HuH-7.5 (cell line): ENCODE measurements at regions not wholly inside any gene's neighbourhood (a gene's known extent, or its start where the extent isn't known, plus 50 kb on each side); places are given as distances from the start of the nearest gene placed in this dataset.
"Not testable (repeated sequence)": the region's sequence is repeated elsewhere in the genome, so short reads cannot be mapped to it uniquely, and the experiment has no call there.

ENCODE experiments used
- DNase-seq: peaks from one replicate; pipeline ENCODE4 v3.0.0; 2011; ENCODE audit warnings: low spot score

DNA sequence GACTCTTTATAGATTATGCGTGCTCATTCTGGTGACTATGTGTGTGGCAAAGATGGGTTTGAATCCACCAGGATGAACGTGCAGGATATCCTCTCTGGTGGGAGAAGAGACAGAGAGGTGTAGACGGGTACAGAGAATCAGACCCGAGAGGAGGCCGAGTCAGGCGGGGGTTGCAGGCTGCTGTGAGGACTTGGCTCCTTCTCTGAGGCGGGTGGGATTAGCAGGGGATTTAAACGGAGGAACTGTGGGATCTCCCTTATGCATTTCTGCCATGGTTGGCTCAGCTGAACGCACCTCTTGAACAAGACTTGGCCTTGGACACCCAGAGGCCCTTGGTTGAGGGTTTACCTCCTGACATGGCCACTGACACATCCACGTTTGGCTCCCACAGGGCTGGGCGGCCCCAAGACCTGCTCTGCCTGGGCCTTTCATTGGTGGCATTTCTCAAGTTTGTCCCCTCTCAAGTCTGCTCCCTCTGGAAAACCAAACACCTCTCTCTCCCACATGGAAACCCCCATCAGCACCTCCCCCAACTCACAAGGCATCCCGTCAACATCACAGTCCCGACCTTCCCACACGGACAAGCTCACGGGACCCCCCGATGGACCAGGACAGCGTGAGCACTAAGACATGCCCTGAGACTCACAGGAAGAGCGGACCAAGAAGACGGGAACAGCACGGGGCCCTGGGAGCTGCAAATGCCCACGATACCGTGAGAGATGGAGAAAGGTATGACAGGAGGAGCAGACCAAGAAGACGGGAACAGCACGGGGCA lies 158.3 kb downstream of the RTP5 start:
- no peak for DNase-seq

DNA sequence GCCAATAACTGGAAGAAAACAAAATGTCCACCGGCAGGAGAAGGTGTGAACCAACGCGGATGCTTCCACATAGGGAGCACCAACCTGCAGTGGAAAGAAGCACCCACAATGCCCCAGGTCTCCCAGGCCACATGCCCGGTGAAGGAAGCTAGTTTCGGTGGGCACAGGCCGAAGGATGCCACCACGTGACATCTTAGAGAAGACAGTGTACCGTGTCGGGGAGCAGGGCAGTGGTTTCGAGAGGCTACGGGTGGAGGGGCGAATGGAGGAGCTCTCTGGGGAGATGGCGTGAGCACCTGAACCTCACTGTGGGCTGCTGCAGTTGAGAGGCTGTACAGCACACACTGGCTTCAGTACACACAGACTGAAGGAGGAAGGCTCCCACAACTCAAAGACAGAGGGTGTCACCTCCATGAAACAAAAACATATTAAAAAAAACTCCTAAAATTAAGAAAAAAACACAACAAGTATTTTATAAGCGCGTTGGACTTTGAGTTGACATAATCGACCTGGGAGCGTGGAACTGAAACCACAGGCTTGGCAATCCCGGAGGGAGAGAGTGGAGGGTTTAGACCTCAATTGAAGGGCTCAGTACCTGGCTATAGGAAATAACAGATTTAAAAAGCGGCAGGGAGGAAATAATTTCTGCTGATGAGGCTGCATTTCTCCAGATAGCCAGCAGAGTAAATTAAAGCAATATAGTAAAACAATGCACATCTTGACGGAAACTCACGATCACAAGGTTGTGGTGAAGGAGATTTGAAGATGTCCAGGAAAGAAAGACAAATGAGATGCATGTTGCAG lies 160.1 kb downstream of the RTP5 start:
- DNase-seq, result no peak

DNA sequence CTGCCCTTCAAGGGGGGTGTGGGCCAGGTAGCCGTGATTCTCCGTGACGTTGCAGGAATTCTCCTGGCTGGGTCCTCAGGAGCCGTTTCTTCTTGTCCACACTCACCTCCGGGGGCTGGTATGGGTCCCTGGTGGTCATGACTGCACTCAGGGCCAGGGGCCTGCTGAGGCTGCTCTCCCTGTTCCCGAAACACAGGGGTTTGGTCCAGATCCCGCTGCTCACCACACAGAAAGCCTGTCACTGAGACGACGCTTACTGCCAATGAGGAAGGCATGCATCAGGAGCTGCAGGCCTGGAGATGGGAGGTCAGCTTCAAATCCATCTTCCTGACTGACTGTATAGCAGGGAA lies 160.7 kb downstream of the RTP5 start:
- DNase-seq, result no peak

DNA sequence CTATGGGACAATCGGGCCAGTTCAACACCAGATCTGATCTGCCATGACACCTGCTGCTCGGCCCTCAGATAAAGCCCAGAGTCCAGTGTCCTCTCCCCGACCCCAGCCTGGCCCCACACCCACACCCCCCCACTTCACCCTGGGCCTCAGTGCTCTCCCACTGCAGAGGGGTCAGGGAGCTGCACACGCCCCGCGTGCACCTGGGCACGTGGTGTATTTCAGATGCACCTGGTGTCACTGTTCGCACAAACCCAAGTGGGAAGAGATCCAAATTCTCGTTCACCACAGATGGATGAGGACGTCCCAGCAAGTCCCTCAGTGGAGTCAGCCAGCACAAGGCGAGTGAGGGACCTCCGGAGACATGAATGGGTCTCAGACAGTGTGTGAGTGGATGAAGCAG lies 161.3 kb downstream of the RTP5 start:
- no peak for DNase-seq

DNA sequence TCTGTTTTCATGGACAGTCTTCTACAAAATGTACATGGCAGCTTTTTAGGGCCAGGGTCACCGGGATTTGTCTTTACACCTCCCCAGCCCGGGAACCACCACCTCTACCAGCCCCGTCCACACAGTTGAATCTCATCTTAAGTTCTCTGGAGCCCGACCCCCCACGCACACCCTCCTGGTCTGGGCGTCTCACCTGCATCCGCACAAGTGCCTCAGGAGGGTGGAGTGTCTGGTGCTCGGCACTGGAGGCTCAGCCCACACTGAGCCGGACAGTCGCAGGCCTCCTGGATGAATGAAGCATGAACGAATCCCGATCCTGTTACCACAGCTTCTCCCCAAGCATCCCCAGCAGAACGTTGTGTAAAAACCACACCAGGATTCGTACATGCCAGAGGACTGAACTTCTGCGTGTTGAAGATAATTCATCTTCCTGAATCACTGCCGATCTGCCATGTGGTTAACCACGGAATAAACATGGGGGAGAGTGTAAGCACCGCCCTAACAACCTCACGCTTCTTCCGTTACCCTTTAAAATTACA lies 162.0 kb downstream of the RTP5 start:
- no peak for DNase-seq

DNA sequence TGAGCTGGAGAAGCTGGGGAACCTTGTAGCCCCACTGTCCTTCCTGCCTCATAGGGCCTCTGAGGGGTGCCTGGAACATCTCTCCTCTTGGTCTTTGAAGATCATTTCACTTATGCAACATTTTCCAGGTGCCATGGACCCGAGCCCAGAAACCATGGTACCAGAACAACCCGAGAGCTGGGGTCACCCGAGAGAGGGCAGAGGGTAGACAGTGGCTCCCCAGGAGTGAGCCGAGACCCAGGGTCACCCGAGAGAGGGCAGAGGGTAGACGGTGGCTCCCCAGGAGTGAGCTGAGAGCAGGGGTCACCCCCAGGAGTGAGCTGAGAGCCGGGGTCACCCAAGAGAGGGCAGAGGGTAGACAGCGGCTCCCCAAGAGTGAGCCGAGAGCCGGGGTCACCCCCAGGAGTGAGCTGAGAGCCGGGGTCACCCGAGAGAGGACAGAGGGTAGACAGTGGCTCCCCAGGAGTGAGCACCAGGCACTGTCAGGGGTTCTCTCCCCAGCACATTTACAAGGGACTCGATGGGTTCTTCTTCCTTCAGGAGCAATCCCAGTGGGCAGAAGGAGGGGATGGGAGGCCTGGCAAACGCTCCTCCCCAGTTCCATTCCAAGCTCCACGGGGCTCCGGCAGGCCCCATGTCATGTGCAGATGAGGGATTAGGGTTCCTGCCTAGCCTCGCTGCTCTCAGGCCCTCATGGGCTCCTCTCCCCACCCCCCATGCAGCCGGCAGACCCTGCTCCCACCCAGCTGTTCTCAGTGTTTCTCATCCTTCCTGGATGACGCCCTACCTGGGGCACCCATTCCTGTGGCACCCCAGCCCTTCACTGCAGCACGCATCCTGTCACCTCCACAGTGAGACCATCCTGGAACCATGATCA lies 163.5 kb downstream of the RTP5 start:
- no peak for DNase-seq

DNA sequence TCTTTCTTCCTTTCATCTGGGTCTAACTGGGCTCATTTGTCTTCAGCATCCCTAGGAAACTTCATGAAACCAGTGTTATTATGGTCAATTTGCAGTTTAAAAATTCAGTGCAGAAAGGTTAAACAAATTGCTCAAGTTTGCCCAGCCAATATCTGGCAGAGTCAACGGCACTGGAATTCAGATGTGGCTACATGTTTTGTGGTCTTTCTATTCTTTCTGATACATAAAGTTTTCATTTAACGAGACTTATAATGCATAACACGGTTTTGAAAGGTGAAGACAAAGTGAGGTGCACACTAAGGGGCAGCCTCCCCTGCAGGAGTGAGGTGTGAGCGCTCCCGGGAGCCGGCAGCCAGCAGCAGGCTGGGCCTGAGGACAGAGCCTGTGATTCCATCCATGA lies 164.6 kb downstream of the RTP5 start:
- no peak for DNase-seq

DNA sequence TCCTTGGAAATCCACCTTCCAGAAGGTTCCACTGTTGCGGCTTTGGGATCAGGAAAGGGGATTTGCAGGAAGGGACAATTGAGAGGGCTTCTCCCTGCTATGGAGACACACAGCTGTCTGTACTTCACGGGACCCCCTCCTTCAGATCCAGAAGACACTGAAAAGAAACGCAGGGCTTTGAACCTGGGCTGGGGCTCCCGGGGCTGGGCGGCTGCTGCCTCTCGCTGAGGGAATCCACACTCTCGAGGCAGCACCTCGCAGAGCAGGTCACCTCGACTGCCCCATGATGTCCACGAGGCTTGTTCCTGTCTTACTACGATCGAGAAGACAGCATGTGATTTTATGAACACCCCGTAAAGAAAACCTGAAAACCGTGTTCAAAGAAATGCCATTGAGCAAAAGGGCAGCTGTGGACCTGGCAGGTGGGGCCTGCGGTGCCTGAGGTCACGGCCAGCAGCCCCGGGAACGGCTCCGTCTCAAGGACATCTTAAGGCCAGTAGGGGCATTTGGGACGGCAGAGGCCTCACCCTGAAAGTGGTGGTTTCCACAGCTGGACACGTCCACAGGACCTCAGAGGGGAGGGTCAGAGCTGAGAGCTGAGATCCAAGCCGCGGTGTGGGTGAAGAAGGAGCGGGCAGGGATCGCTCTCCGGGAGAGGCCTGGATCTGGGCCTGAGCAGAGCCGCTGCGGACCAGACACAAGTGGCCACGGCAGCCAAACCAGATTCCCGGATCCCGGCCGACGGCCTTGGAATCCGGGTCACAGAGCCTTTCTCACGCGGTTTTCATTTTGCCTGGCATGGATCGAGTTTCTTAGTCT lies 165.7 kb downstream of the RTP5 start:
- DNase-seq, result no peak

DNA sequence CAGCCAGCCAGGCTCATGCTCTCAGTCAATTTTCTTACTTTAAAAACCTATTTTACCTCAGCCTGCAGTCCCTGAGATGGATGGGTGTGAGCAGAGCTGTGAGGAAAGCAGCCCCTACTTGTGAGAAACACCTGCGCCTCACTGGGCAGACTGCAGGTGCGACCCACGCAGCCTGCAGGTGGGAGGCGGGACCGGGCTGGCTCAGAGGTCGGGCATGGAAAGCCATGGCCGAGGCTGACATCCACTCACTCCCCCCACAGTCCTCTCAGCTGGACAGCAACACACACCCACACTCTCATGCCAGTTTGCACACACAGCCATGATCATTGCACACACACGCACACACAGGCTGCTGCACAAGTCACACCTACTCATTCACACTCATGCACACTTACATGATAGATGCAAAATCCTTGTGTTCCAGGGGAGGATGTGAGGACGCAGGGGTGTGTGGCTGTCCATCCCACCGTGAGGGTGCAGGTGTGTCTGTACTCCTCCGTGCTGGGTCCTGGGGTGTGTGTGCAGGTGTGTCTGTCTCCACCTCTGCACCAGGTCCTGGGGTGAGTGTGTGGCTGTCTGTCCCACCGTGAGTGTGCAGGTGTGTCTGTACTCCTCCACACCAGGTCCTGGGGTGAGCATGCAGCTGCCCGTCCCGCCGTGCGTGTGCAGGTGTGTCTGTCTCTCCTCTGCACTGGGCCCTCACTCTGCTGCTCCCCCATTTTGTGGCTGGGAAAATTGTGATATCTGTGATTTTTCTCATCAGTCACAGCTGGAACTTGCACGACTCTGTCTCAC lies 166.5 kb downstream of the RTP5 start:
- DNase-seq, result no peak

DNA sequence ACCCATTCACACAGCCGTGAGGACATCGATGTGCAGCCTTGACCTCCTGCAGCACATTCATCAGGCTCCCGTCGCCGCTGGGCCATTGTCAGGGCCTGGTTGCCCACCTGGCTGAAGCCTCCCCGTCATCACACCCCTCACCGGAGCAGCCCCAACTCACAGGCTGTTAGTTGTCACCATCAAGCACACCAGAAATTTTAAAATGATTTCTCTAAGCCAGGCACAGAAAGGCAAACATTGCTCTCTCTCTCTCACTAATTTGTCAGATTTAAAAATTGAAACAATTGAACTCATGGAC lies 167.1 kb downstream of the RTP5 start:
- DNase-seq, result no peak

DNA sequence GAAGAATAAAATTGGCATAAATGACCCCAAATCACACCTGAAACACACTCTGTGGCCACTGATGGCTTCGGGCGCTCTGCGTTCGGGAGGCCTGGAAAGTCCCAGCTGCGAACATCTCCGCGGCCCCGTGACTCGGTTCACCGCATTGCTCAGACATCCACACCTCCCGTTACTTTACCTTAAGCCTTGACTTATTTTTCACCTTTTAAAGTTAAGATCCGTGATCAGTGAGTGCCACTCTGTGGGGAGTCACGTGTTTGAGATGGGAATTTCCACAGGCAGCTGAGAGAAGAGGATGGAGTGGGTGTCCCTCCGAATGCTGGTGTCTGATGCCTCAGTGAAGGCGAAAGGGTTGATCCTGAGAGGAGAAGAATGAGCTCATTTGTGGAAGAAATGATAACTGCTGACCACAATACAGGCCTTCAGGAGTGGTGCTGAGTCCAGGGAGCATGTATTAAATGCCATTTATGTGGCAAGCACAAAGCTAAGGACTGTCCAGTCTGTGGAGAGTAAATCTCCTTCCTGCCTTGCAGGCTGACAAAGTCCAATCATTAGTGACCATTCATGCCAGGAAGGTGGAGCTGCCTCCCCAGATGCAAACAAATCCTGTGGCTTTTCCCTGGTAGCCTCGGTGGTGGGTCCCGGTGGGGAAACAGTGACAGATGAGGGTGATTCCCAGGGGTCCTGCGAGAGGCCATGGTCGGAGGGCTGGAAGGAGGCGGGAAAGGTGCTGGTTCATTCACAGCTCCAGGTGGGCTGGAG lies 168.8 kb downstream of the RTP5 start:
- no peak for DNase-seq

DNA sequence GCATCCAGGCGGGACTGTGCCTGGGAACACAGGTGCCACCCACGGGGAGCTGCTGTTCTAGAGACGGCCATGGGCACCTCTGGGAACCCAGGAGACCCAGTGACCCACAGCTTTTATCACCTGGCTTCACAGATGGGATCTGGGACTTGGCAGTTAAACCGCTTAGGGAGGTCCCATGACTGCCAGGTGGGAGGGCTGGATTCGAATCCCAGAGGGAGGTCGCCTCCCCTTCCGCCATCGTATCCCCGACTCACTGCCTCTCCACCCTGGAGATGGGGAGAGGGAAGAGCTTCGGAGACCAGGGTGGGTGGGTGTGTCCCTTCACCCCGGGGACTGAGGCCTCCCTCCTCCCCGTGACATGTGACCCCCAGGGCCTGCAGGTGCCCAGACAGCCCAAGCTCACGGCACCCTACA lies 169.4 kb downstream of the RTP5 start:
- no peak for DNase-seq

DNA sequence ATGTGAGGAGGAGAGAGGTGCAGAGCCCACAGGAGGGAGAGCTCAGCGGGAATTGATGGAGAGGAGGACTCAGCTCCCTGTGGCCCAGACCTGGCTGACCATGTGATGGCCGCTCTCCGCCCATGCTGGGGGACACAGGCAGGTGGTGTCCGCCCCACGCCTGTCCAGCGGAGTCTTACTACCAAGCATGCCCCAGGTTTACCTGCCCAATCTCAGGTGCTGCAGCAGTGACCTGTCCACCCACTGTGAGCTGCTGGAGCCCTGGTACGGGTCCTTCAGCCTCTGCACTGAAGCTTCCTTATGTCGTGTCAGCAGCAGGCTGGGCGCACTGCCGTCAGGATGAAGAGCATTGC lies 170.8 kb downstream of the RTP5 start:
- no peak for DNase-seq

DNA sequence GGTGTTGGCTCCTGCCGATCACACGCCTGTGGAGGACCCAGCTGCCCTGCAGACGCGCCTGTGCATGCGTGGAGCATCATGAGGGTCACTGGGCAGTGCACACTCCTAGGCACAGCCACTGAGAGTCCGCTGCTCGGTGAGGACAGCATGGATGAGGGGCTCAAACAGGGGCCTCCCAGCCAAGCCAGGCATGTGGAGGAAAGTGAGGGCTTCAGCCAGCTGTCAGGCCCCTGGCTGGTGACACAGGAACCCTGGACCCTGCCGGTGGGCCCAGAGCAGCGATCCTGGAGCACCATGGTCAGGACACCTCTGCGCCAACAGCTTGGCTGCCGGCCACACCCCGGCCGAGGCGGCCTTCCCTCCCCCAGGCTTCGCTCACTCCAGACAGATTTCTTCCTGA lies 171.2 kb downstream of the RTP5 start:
- DNase-seq, result no peak

DNA sequence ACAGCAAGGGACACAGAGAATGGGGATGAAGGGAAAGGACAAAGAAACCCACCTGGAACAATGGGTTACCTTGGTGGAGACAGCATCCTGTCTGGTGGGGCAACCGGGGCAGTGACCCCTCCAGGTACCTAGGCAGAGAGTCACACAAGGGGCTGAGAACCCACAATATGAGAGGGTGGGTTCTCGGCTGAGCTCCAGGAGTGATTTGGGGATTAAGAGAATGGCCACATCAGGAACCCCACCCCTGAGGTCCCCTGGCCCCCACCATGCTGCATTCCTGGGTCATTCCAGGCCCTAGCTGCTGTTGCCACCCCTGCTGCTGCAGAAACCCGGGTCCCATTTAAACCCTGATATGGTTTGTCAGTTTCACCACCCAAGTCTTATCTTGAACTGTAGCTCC lies 172.3 kb downstream of the RTP5 start:
- no peak for DNase-seq

DNA sequence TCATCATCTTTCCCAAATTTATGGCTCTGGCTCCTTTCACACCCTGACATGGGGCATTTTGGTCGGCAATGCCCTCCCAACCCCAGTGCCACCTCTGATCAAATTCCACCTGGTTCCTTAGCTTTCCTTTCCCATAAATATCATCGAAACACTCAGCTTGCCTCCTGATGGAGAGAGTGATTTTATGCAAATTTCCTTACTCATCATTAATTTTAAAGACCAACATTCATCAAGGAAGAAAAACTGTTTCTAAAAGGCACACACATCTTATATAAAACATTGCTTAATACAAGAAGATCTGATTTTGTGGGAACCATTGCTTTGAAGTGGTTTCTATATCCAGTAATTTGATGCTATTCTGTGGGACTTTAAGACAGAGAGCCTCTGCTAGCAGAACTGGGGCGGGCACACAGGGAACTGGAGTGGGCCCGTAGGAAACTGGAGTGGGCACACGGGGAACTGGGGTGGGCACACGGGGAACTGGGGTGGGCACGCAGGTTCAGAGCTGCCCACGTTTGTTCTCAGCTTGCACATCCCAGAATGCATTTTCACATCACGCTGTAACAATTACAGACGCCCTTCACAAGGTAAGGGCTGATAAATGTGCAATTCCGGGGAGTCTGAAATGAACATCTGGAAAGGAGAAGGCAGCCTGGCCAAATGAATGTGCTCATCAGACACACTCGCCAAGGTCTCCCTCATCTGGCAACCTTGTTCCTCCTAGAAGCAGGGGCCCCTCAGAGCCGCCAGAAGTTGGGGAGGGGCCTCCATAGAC lies 174.2 kb downstream of the RTP5 start:
- DNase-seq, result no peak

DNA sequence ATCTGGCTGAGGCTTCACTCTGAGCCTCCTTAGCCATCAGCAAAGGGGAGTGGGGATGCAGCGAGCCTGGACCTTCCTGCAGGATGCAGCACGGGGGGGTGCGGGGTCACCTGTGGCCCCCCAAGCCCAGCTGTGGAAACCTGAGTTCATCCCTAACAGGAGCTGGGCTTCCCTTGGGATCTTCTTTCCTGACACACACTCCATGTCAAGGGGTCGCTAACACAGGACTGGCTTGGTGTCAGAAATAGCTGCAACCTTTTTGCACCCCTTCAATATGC lies 174.7 kb downstream of the RTP5 start:
- DNase-seq, result no peak

DNA sequence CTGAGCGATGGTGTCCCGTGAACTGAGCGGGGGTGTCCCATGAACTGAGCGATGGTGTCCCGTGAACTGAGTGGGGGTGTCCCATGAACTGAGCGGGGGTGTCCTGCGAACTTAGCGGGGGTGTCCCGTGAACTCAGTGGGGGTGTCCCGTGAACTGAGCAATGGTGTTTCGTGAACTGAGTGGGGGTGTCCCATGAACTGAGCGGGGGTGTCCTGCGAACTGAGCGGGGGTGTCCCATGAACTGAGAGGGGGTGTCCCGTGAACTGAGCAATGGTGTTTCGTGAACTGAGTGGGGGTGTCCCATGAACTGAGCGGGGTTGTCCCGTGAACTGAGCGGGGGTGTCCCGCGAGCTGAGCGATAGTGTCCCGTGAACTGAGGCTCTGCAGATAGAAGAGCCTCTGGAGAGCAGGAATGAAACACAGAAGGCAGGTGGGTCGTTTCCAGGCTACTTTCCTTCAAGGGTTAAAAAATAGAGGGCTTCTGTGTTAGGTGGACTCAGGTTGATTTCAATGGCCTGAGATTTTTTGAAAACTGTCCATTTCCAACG lies 176.1 kb downstream of the RTP5 start:
- not testable (repeated sequence) for DNase-seq

DNA sequence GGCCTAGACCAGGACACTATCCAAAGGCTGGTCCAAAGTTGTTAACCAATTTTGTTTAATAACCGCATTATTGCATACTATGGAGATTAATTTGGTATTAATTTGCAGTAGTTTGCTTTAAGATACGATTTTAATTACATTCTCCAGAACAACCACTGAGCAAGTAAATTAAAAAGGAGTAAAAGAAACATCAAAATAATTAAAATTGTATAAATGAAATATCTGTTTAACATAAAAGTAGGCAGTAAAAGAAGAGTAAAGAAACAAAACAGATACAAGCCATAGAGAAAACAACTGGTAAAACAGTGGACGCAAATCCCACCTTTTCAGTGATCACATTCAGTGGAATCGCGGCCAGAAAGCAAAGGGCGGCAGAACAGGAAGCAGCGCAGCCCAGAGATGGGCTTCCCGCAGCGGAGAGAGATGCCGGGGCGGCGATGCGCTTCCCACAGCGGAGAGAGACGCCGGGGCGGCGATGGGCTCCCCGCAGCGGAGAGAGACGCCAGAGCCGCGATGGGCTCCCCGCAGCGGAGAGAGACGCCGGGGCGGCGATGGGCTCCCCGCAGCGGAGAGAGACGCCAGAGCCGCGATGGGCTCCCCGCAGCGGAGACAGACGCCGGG lies 176.8 kb downstream of the RTP5 start:
- no peak for DNase-seq
